ENCODE measurements at regions not wholly inside any gene's neighbourhood (a gene's known extent, or its start where the extent isn't known, plus 50 kb on each side); places are given as distances from the start of the nearest gene placed in this dataset.

GRCh38 chr5:117436846-117437245 is 862.2 kb upstream of the SEMA6A start:
- no peak for TF ChIP-seq CTCF (IDR thresholded peaks at IDR 0.05)
- TF ChIP-seq EP300 (IDR thresholded peaks at IDR 0.05): no peak
- TF ChIP-seq POLR2A (IDR thresholded peaks at IDR 0.05): no peak
- no peak for TF ChIP-seq POLR2AphosphoS5 (IDR thresholded peaks at IDR 0.05)
